Stimulated activated CD4-positive, alpha-beta T cell treated with anti-CD3 and anti-CD28 coated beads, Interleukin-4, amount 100 ng/mL, for 1 hour (primary cell): ENCODE measurements at regions not wholly inside any gene's neighbourhood (a gene's known extent, or its start where the extent isn't known, plus 50 kb on each side); places are given as distances from the start of the nearest gene placed in this dataset.

Experiments used
- DNase-seq: peaks from one replicate; pipeline ENCODE4 v3.0.0-alpha.2; 2020

- DNase-seq = no peak
These were observed 564.5 kb downstream of the ZNF674 start for GRCh38 chrX:45980726-45981125.

DNA sequence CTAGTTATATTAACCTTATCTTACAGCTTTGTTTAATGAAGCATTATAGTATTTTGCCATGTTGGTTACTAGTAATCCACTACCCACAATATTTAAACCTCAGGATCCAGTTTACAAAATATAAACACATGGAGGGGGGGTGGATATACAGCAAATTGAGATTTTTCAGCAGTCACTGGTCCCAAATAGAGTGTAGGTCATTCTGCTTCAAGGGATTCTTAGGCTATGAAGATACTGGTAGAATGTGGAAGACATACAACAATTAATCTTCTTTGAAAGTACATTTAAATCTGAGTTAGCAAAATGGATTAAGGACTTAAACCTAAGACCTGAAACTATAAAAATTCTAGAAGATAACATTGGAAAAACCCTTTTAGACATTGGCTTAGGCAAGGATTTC is 569.6 kb downstream of the ZNF674 start:
- no peak for DNase-seq

- no peak for DNase-seq
These were observed 572.6 kb downstream of the ZNF674 start for GRCh38 chrX:45972636-45973035.

DNA sequence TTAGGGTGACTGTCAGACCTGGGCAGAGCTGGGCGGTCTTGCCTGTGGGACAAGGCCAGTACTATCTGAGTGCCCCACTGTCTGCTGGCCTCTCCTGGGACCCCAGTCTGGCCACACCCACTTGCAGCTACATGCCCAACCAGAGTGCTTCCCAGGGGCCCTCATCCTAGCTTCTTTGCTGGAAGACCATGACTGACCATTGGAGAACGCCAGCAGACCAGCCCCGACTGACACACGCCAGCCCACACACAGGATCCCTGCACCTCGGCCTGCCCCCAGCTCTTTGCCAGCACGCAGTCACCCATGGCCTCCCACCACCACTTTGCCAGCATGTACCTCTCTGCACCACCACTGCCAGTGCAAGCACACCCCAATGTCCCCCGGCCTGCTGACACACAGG is 585.7 kb downstream of the ZNF674 start:
- DNase-seq = no peak

DNA sequence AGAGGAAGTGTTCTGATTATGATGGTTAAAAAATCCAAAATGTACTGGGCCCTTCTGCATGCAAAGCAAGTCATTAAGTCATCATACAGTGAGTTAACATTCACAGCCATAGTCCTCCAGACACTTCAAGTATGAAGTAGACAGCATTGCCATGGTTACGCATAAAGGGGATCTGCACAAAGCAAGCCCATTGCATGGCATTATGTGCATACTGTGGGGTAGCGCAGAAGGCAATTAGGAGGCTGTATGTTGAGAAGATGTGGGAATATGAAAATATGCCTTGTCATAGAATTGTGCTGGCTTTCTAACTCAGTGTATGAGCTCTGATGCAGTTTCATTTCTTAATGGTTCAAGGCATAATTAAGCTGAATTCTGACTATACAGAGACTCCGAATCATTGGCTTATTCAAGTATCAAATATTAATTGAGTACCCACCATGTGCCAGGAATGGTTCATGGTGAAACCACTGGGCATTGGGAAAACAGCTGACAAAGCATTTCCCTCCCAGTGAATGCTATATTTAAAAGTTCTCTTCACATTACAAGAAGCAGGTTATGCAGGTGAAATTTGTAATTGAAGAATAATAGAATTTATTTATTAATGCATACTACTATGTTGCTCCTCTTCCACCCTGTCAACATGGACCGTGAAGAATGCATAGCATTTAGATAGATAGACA is 588.9 kb downstream of the ZNF674 start:
- DNase-seq = no peak

DNA sequence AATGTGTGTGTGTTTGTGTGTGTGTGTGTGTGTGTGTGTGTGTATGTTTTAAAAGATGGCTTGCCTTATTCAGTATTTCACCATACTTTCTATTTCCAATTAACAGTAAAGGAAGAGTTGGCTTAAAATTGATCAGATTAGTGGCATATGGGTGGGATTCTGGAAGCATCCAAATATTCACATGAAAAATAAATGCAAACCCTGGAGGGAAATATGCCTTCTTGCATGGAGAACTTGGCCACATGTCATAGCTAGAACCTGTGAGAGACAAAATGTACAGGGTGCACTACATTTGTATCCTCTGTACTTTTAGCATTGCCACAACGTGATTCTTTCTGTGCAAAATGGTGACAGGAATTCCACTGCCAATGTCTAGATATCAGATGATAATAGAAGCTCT is 589.6 kb downstream of the ZNF674 start:
- DNase-seq = no peak

GRCh38 chrX:45954026-45954425 is 591.2 kb downstream of the ZNF674 start:
- no peak for DNase-seq

DNA sequence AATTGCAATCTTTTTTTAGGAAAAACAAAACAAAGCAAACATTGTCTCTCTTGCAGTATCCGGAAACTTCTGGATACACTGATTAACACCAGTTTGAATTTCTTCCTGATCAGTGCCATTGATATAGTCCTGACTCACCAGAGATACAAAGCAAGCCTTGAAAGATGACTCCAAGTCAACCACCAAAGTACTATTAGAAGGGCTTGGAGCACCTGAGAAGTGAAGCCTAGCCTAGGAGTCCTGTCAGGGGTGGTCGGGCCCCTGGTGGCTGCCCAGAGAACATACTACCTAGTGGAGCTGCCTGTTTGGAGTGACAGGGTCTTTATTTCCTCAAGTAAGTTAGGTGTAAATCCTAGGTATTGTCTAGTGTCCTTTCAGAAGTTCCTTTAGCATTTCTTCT is 593.2 kb downstream of the ZNF674 start:
- DNase-seq = no peak

GRCh38 chrX:45935408-45935807 is 609.8 kb downstream of the ZNF674 start:
- no peak for DNase-seq

DNA sequence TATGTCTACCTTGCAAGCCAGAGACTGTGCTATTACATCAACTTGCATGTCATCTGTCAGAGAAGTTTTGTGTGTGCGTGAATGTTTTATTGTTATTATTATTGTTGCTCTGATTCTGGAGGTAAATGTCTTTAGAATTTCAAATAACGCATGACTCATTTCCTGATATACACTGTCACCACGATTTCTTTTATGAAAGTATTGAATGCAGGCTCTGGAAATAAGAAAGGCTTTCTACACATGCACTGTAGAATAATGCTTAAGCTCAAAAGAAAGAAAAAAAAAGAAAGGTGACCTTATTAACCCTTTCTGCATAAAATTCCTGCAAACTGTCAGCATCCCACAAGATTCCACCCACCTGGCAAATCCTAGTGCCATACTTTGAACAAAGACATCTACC is 632.9 kb downstream of the ZNF674 start:
- DNase-seq = no peak

GRCh38 chrX:45907786-45908185 is 637.4 kb downstream of the ZNF674 start:
- DNase-seq = no peak

DNA sequence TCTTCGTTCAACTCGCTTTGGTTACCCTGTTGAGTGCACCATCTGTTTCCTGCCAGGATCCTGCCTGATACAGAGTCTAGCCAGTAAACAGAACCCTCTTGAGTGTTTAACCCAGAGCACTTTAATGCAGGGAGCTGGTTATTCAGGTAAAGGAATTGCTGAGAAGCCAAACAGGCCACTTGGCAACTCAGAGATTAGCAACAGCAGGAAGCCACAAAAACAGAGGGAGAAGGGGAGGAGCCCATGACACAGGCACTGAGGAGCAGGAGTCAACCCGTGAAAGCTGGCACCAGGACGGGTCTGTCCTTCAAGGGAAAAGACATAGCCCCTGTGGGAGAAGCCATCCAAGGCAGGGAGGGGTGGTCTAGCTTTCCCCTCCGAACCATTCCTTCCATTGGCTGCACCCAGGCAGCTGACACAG is 641.4 kb downstream of the ZNF674 start:
- no peak for DNase-seq

DNA sequence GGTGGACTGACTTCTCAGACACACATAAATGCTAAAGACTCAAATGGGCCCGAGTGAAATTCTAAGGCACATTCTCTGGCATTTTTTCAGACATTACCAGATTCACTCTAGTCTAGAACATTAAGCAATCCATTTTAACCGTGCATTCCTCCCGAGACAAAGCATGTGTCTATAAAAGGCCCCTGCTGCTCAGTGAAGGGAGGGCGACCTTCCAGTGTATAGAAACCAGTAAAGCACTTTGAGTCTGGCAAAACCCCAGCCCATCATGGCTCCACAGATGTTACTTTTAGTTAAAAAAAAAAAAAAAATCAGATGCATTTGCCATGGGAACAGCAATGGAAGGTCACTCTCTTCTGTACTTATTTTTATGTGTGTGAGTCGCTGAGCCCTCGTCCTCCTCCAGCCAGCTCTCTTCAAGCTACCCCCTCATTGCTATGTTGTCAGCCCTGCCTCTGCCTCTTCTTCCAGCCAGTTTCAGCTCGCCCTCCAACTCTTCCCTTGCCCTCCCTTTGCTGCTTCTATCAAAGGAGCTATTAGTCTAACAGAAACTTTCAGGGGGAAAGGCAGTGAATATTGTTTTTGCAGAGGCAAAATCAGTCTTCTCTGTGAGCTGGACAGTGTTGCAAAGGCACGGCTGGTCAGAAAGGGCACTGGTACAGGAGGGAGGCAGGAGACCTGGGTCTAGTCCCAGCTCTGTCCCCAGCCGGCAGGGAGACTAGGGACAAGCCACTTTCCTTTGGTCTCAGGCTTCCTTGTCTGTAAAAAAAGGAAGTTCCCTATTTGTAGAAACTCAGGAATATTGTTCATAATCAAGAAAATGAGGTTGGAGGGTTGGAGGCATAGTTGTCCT is 644.2 kb downstream of the ZNF674 start:
- DNase-seq = no peak

DNA sequence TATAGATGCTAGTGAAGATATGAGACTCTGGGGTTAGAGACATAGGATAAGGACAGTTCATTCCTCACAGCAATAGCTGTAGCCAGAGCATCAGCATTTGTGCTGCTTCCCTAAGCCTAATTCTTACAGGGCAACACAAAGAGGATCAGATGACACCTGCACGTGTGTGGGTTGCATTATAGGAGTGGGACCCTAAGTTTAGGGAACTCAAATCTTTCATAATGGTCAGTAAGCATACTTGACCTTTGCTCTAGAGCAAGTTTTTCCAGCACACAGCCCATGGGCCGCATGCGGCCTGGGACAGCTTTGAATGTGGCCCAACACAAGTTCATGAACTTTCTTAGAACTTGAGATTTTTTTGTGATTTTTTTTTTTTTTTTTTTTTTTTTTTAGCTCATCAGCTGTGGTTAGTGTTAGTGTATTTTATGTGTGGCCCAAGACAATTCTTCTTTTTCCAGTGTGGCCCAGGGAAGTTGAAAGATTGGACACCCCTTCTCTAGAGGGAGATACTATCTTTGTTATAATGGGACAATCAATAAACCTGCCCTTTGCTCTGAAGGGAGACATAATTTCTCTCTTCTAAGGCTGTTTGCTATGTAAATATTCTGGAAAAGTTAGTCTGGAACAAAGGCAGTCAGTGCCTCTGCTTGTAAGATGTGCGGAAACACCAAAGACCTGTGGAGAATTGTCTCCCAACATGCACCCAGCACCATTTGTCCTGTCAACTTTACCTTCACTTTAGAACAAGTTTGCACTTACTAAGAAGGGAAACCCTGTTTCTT is 650.2 kb downstream of the ZNF674 start:
- no peak for DNase-seq

- no peak for DNase-seq
These were observed 655.8 kb downstream of the ZNF674 start for GRCh38 chrX:45889471-45889870.

GRCh38 chrX:45888518-45888917 is 656.7 kb downstream of the ZNF674 start:
- no peak for DNase-seq

DNA sequence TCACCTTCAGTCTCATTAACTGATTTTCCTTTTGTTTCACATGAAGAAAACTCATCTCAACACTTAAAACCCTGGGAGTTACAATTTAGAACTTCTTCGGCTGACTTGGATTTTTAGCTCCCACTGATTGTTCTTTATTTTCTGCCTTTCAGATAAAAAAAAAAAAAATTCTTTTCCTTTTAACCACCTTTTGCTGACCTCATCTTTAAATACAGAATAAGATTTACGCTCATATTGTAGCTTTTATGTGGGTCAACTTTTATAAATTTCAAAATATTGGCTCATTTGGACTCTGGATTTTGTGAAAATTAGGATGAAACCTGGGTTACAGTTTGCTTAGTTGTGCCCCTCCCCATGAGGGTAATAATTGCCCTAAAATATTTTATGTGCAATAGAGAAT is 659.3 kb downstream of the ZNF674 start:
- no peak for DNase-seq

- no peak for DNase-seq
These were observed 665.7 kb downstream of the ZNF674 start for GRCh38 chrX:45879512-45879911.

GRCh38 chrX:45876206-45876605 is 669.0 kb downstream of the ZNF674 start:
- no peak for DNase-seq

DNA sequence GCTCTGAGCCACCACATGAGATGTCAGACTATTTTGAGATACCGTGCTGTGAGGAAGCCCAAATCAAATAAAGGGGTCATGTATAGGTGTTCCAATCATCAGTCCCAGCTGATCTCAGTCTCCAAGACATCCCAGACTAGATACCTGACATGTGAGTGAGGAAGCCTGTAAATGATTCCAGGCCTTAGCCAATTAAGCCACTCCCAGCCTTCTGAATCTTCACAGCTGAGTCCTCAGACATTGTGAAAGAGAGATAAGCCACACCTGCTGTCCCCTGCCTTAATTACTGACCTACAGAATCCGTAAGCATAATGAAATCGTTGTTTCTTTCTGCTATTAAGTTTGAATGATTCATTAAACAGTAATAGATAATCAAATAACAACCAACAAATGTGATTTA is 671.4 kb downstream of the ZNF674 start:
- DNase-seq = no peak

DNA sequence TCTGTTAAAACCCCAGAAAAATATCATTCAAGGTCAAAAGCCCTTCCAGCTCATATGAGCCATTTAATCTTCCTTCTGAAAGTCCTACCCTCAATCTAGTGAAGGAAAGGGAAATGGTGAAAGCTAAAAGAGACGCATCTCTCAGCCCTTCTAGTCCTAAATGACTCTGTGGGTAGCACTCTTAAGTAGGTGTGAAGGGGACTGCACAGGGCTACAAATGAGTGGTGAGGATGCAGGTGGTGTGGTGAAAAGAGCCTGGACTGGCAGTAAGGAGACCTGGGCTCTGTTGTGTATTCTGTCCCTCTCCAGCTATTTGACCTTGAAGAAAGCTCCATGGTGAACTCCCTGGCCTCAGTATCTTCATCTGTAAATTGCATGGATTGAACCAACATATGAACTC is 671.8 kb upstream of the DIPK2B start:
- no peak for DNase-seq

DNA sequence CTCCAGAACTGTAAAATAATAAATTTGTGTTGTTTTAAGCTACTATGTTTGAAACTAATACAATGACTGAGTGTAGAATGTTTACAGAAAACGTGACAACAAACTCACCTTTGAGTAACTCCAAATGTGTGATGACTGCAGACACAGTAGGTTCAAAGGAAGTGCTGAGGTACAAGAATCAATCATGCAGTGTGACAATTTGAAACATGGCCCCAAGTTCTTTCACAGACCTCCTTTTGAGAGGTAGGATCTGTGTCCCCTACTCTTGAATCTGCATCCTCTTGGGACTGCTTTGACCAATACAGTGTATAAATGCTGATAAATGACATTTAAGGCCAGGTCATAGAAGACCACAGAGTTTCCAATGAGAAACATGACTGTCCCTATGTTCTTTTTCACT is 667.7 kb upstream of the DIPK2B start:
- no peak for DNase-seq

GRCh38 chrX:45862801-45863200 is 662.1 kb upstream of the DIPK2B start:
- DNase-seq = no peak

- no peak for DNase-seq
These were observed 659.8 kb upstream of the DIPK2B start for GRCh38 chrX:45860450-45860849.
